ENCODE measurements at regions not wholly inside any gene's neighbourhood (a gene's known extent, or its start where the extent isn't known, plus 50 kb on each side); places are given as distances from the start of the nearest gene placed in this dataset.
A peak's percentile ranks its signal among the peaks of the same experiment; 100 is the strongest.

- in situ Hi-C loops (cut with MboI) (no loop called here), intact Hi-C loops (cut with micrococcal nuclease) (no loop called here)
- Histone ChIP-seq H3K9me1 (ENCODE audit: control insufficient read depth, insufficient read depth, low read length) (no peaks in the 10 kb centered on the region), H3K4me3 (no peak overlapping the region), H3K9ac (ENCODE audit: insufficient read depth in 1 of 2, low read depth in 2 of 2, low read length in 2 of 2) (no peak overlapping the region), H3K4me2 (ENCODE audit: insufficient read depth, low read length) (no peak overlapping the region), H2AFZ (ENCODE audit: low read depth, low read length) (no peak overlapping the region), H3K4me1 (replicated peaks in 1 of 2; ENCODE audit: control insufficient read depth in 2 of 2, insufficient read depth in 2 of 2, low read length in 2 of 2) (no peaks in the 10 kb centered on the region), H3K79me2 (ENCODE audit: control insufficient read depth, insufficient read depth, low read length) (no peaks in the 10 kb centered on the region), H3K36me3 (ENCODE audit: control insufficient read depth, insufficient read depth, low read length) (no peaks in the 10 kb centered on the region), H3K27ac (ENCODE audit: extremely low read depth, low read depth, low read length) (no peak overlapping the region), H3K9me3 (replicated peaks; ENCODE audit: control insufficient read depth, insufficient read depth, low read depth, low read length) (peaks cover 5% of the 10 kb centered on the region; the same call in 1 of the 2 replicates), H4K20me1 (replicated peaks; ENCODE audit: control insufficient read depth, insufficient read depth, low read length) (no peaks in the 10 kb centered on the region), H3K27me3 (ENCODE audit: control insufficient read depth in 2 of 2, insufficient read depth in 2 of 2, low read length in 2 of 2) (no peaks in the 10 kb centered on the region)
- CTCF ChIA-PET (ENCODE audit: low intra/inter-chr PET ratio): no interaction called here
- ATAC-seq (no peak), DNase-seq (ENCODE audit: extremely low read depth in 1 of 4, low spot score in 3 of 4) (no peak), FAIRE-seq (no peak)
- POLR2A ChIA-PET: no interaction called here
- TF ChIP-seq TFE3 (CRISPR knock-in tag; IDR thresholded peaks at IDR 0.05) (peak; percentile 73), FOXP4 (CRISPR knock-in tag; IDR thresholded peaks at IDR 0.05; ENCODE audit: borderline replicate concordance) (no peak), MXI1 (IDR thresholded peaks at IDR 0.05; ENCODE audit: low read depth, low read length) (no peak), POLR2H (tag; IDR thresholded peaks at IDR 0.05; ENCODE audit: low read depth) (no peak), KLF16 (IDR thresholded peaks at IDR 0.05) (no peak), SAFB (IDR thresholded peaks at IDR 0.05; ENCODE audit: borderline replicate concordance, low read depth, low read length) (no peak), HMGN3 (IDR thresholded peaks at IDR 0.05; ENCODE audit: borderline replicate concordance, extremely low read depth, insufficient read length, low read depth, low read length) (no peak)
- WGBS (ENCODE audit: insufficient coverage, low coverage, missing lambda C conversion rate): 5% methylated on average over 2 of the region's 2 CpGs
- no TSS peak for BruUV-seq (replicated peaks)
Measured at GRCh38 chr1:190897233-190897632, 419.6 kb upstream of the BRINP3 start.
